Stimulated activated CD4-positive, alpha-beta T cell treated with anti-CD3 and anti-CD28 coated beads, Interleukin-4, amount 100 ng/mL, for 24 hours (primary cell): ENCODE measurements at regions not wholly inside any gene's neighbourhood (a gene's known extent, or its start where the extent isn't known, plus 50 kb on each side); places are given as distances from the start of the nearest gene placed in this dataset.
"Not testable (repeated sequence)": the region's sequence is repeated elsewhere in the genome, so short reads cannot be mapped to it uniquely, and the experiment has no call there.

Experiments
- DNase-seq: peaks from one replicate; pipeline ENCODE4 v3.0.0-alpha.2; 2020

- DNase-seq = no peak
Measured at GRCh38 chr2:7693246-7694075, 776.2 kb downstream of the RNF144A start.

GRCh38 chr2:7694076-7694985 lies 777.1 kb downstream of the RNF144A start:
- DNase-seq = no peak

GRCh38 chr2:7696556-7696955 lies 779.3 kb downstream of the RNF144A start:
- not testable (repeated sequence) for DNase-seq

- no peak for DNase-seq
Measured at GRCh38 chr2:7697052-7697451, 779.8 kb downstream of the RNF144A start.

- no peak for DNase-seq
Measured at GRCh38 chr2:7701791-7702190, 784.6 kb downstream of the RNF144A start.

- no peak for DNase-seq
Measured at GRCh38 chr2:7703048-7703447, 785.8 kb downstream of the RNF144A start.

GRCh38 chr2:7703543-7704144 lies 786.4 kb downstream of the RNF144A start:
- DNase-seq = no peak

GRCh38 chr2:7704296-7704865 lies 787.2 kb downstream of the RNF144A start:
- DNase-seq = no peak

- DNase-seq = no peak
Measured at GRCh38 chr2:7706791-7707190, 789.6 kb downstream of the RNF144A start.

GRCh38 chr2:7707723-7708122 lies 790.5 kb downstream of the RNF144A start:
- DNase-seq = no peak

- no peak for DNase-seq
Measured at GRCh38 chr2:7709907-7710306, 792.7 kb downstream of the RNF144A start.

GRCh38 chr2:7711167-7711566 lies 794.0 kb downstream of the RNF144A start:
- DNase-seq = no peak

- no peak for DNase-seq
Measured at GRCh38 chr2:7719876-7720275, 802.7 kb downstream of the RNF144A start.

- DNase-seq = no peak
Measured at GRCh38 chr2:7721413-7721995, 804.3 kb downstream of the RNF144A start.

GRCh38 chr2:7722212-7722910 lies 805.1 kb downstream of the RNF144A start:
- no peak for DNase-seq

- DNase-seq = no peak
Measured at GRCh38 chr2:7724336-7724735, 807.1 kb downstream of the RNF144A start.

- peak; percentile 19 for DNase-seq
Measured at GRCh38 chr2:7725171-7725849, 808.1 kb downstream of the RNF144A start.

- DNase-seq = no peak
Measured at GRCh38 chr2:7725850-7726242, 808.6 kb downstream of the RNF144A start.

GRCh38 chr2:7726989-7727388 lies 809.8 kb downstream of the RNF144A start:
- DNase-seq = no peak

GRCh38 chr2:7728388-7728787 lies 811.2 kb downstream of the RNF144A start:
- DNase-seq = no peak

GRCh38 chr2:7730449-7730848 lies 813.2 kb downstream of the RNF144A start:
- peak; percentile 30 for DNase-seq
